Left lung (tissue), 4 donors: ENCODE measurements at regions not wholly inside any gene's neighbourhood (a gene's known extent, or its start where the extent isn't known, plus 50 kb on each side); places are given as distances from the start of the nearest gene placed in this dataset.

ENCODE experiments used
- ATAC-seq: fragments of 200-7000 bp; cut with Tn5 transposase; one replicate; pipeline ENCODE4 v1.9.1; 2020; ENCODE audit warnings: moderate library complexity
- DNase-seq, 4 donors: peaks; one replicate each; pipeline ENCODE4 v3.0.0-alpha.2; 2013 to 2020
- H3K27ac ChIP-seq, 2 donors: fragments of 200-600 bp; sonication (generic) in 1 of 2; one replicate each; pipeline versions ENCODE4 v1.5.0 to v1.8.0; 2020 to 2021
- H3K27me3 ChIP-seq, 2 donors: fragments of 200-600 bp; sonication (generic) in 1 of 2; one replicate each; pipeline versions ENCODE4 v1.5.0 to v1.8.0; 2020 to 2021
- H3K36me3 ChIP-seq, 2 donors: fragments of 200-600 bp; sonication (generic) in 1 of 2; one replicate each; pipeline versions ENCODE4 v1.5.0 to v1.8.0; 2020 to 2021
- H3K4me1 ChIP-seq, 2 donors: fragments of 200-600 bp; one replicate each; pipeline ENCODE4 v1.8.0; 2021
- H3K4me3 ChIP-seq, 2 donors: fragments of 200-600 bp; sonication (generic) in 1 of 2; one replicate each; pipeline versions ENCODE4 v1.5.0 to v1.8.0; 2020 to 2021; ENCODE audit warnings: mild to moderate bottlenecking in 1 of 2
- H3K9me3 ChIP-seq, 2 donors: fragments of 200-600 bp; sonication (generic) in 1 of 2; one replicate each; pipeline versions ENCODE4 v1.5.0 to v1.8.0; 2020 to 2021
- CTCF ChIP-seq, 2 donors: fragments of 200-600 bp; sonication (generic) in 1 of 2; IDR thresholded peaks; one replicate each; pipeline versions ENCODE4 v1.5.0 to v1.8.0; 2021; ENCODE audit warnings: antibody characterized with exemption in 2 of 2
- intact Hi-C, 2 donors: fragments of 100-400 bp; cut with DNase I; formaldehyde crosslinking; loops; one replicate each; pipeline versions ENCODE4 v1.11.2 to v1.14.2; 2022
- donor health status: DM: no; HTN: yes; CAD: no.
- donor health status: DM: no; HTN: no; CAD: no.

GRCh38 chr5:38018016-38018415, 178.2 kb upstream of the GDNF start:
- DNase-seq (no peak), ATAC-seq (no peak)
- H3K27ac ChIP-seq, result no peak overlapping the region
- H3K9me3 ChIP-seq, result no peaks in the 10 kb centered on the region
- H3K4me1 ChIP-seq, result no peaks in the 10 kb centered on the region
- no peak overlapping the region for H3K4me3 ChIP-seq
- intact Hi-C loops, result no loop called here
- TF ChIP-seq CTCF (IDR thresholded peaks at IDR 0.05), result no peak
- H3K27me3 ChIP-seq, result no peaks in the 10 kb centered on the region
- no peaks in the 10 kb centered on the region for H3K36me3 ChIP-seq

GRCh38 chr5:38013107-38013506, 173.3 kb upstream of the GDNF start:
- Histone ChIP-seq H3K4me3 (no peak overlapping the region), H3K36me3 (no peaks in the 10 kb centered on the region), H3K4me1 (no peaks in the 10 kb centered on the region), H3K9me3 (no peaks in the 10 kb centered on the region), H3K27me3 (no peaks in the 10 kb centered on the region), H3K27ac (no peak overlapping the region)
- no peak for ATAC-seq
- TF ChIP-seq CTCF (IDR thresholded peaks at IDR 0.05), result no peak
- intact Hi-C loops, result no loop called here
- no peak for DNase-seq

- ATAC-seq, result no peak
- H3K4me1 ChIP-seq, result no peaks in the 10 kb centered on the region
- no peaks in the 10 kb centered on the region for H3K9me3 ChIP-seq
Observed at GRCh38 chr5:38011668-38012188, 171.9 kb upstream of the GDNF start.

GRCh38 chr5:38009749-38010358, 170.0 kb upstream of the GDNF start:
- H3K27ac ChIP-seq, result no peak overlapping the region
- H3K36me3 ChIP-seq, result no peaks in the 10 kb centered on the region
- no peak for TF ChIP-seq CTCF (IDR thresholded peaks at IDR 0.05)
- H3K27me3 ChIP-seq, result no peaks in the 10 kb centered on the region
- no peaks in the 10 kb centered on the region for H3K9me3 ChIP-seq
- DNase-seq (no peak), ATAC-seq (no peak)
- H3K4me3 ChIP-seq, result no peak overlapping the region
- no peaks in the 10 kb centered on the region for H3K4me1 ChIP-seq
- intact Hi-C loops, result no loop called here

More at GRCh38 chr5:38011668-38012188, 171.9 kb upstream of the GDNF start:
- Histone ChIP-seq H3K36me3 (no peaks in the 10 kb centered on the region), H3K27me3 (no peaks in the 10 kb centered on the region), H3K4me3 (no peak overlapping the region), H3K27ac (no peak overlapping the region)
- no peak for TF ChIP-seq CTCF (IDR thresholded peaks at IDR 0.05)
- DNase-seq, result no peak
- intact Hi-C loops, result no loop called here

- Histone ChIP-seq H3K9me3 (no peaks in the 10 kb centered on the region), H3K27ac (no peak overlapping the region), H3K4me3 (no peak overlapping the region), H3K4me1 (no peaks in the 10 kb centered on the region), H3K36me3 (no peaks in the 10 kb centered on the region), H3K27me3 (no peaks in the 10 kb centered on the region)
- no peak for TF ChIP-seq CTCF (IDR thresholded peaks at IDR 0.05)
- DNase-seq (peak in 1 of 4 donors; percentile 13), ATAC-seq (no peak)
- intact Hi-C loops, result no loop called here
Observed at GRCh38 chr5:38008198-38008597, 168.4 kb upstream of the GDNF start.
